Nephron progenitor cell (in vitro differentiated cells): ENCODE measurements at regions not wholly inside any gene's neighbourhood (a gene's known extent, or its start where the extent isn't known, plus 50 kb on each side); places are given as distances from the start of the nearest gene placed in this dataset.

Source experiments
- DNase-seq: peaks from one replicate; pipeline ENCODE4 v3.0.0; 2021
- H3K27ac Mint-ChIP-seq: 2 replicates; pipeline ENCODE4 v1.8.0; 2021; ENCODE audit warnings: mild to moderate bottlenecking, moderate library complexity, mixed read lengths
- H3K27me3 Mint-ChIP-seq: 2 replicates; pipeline ENCODE4 v1.8.0; 2021; ENCODE audit warnings: mild to moderate bottlenecking, low read depth, mixed read lengths; ENCODE audit not compliant: poor library complexity
- H3K36me3 Mint-ChIP-seq: 2 replicates; pipeline ENCODE4 v1.8.0; 2021; ENCODE audit warnings: low read depth, mixed read lengths
- H3K4me1 Mint-ChIP-seq: 2 replicates; pipeline ENCODE4 v1.8.0; 2021; ENCODE audit warnings: mixed read lengths
- H3K4me3 Mint-ChIP-seq: 2 replicates; pipeline ENCODE4 v1.8.0; 2021; ENCODE audit warnings: mild to moderate bottlenecking, moderate library complexity, mixed read lengths
- H3K9me3 Mint-ChIP-seq: 2 replicates; pipeline ENCODE4 v1.8.0; 2021; ENCODE audit warnings: mild to moderate bottlenecking, moderate library complexity, mixed read lengths
- TF ChIP-seq, protein P1 (sequence below): fragments of 200-600 bp; sonication (generic); IDR thresholded peaks from 2 replicates; pipeline ENCODE4 v1.5.0; 2021; ENCODE audit warnings: antibody characterized with exemption

DNA sequence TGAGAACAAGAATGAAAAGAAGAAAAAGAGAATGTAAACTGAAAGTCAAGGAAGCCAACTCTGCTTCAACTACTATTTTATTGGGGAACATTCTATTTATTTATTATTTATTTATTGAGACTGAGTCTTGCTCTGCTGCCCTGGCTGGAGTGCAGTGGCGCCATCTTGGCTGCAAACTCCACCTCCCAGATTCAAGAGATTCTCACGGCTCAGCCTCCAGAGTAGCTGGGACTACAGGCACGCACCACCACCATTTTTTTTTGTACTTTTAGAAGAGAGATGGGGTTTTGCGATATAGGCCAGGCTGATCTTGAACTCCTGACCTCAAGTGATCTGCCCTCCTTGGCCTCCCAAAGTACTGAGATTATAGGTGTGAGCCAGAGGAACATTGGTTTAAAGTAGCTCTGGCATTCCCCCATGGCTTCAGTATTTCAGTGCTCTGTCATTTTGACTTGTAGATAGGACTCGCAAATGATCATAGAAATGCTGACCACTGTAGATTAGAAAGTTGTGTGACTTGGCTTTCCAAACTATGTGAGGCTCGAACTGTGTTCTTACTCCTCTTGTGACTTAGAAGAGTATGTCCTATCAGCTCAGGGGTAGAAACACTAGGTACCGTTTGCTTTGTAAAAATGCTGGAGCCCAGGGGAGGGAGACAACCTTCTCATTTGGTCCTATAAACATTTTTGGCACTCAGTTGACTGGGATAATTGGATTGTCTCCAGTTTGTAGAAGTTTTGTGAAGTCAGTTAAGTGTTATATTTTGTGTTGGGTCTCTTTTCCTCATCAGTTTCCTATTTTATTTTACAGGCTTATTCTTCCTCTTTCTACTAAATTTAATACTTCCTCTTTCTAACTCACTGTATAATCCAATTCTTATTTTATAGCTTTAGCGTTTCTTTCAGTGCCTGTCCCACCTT lies 544.9 kb upstream of the CITED2 start:
- TF ChIP-seq, protein P1, sequence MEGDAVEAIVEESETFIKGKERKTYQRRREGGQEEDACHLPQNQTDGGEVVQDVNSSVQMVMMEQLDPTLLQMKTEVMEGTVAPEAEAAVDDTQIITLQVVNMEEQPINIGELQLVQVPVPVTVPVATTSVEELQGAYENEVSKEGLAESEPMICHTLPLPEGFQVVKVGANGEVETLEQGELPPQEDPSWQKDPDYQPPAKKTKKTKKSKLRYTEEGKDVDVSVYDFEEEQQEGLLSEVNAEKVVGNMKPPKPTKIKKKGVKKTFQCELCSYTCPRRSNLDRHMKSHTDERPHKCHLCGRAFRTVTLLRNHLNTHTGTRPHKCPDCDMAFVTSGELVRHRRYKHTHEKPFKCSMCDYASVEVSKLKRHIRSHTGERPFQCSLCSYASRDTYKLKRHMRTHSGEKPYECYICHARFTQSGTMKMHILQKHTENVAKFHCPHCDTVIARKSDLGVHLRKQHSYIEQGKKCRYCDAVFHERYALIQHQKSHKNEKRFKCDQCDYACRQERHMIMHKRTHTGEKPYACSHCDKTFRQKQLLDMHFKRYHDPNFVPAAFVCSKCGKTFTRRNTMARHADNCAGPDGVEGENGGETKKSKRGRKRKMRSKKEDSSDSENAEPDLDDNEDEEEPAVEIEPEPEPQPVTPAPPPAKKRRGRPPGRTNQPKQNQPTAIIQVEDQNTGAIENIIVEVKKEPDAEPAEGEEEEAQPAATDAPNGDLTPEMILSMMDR, result no peak
- peak overlapping the region; percentile 33 for H3K27ac Mint-ChIP-seq
- no peak overlapping the region for H3K4me3 Mint-ChIP-seq
- DNase-seq, result no peak
- peaks cover 14% of the 10 kb centered on the region for H3K9me3 Mint-ChIP-seq
- peaks cover 45% of the 10 kb centered on the region for H3K4me1 Mint-ChIP-seq
- peaks cover 7% of the 10 kb centered on the region for H3K36me3 Mint-ChIP-seq
- H3K27me3 Mint-ChIP-seq, result peaks cover under 1% of the 10 kb centered on the region

DNA sequence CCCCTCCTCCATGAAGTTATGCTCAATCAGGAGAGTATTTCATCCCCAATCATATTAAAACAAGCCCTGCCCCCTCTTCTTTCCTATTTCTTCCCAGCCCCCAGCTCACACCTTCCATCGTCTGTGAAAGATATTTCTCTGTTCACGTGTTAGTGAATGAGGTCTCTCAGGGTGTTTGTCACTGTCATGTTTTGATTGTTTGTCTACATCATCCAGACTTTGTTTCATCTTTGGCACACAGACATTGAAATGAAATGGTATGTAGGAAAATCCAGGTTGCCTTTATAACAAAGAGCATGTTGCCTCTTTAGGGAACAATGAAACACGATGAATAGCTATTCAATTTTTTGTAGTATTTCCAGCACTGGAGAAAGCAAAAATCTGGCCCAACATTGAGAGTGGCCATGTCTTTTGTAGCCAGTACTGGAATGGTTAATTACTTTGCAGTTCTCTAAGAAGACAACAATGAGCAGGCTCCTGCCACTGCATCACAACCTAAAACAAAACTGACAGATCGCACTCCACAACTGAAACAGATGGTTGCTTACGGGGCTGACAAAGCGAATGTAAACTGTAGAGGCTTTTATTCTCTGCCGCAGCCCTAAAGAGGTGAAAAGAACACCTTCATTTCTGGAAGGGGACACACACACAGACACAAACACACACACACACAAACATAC lies 543.6 kb upstream of the CITED2 start:
- H3K4me3 Mint-ChIP-seq, result peak overlapping the region; percentile 12
- peak overlapping the region; percentile 75 for H3K27ac Mint-ChIP-seq
- peaks cover 9% of the 10 kb centered on the region for H3K36me3 Mint-ChIP-seq
- H3K4me1 Mint-ChIP-seq, result peaks cover 45% of the 10 kb centered on the region
- H3K9me3 Mint-ChIP-seq, result peaks cover 16% of the 10 kb centered on the region
- TF ChIP-seq, protein P1, result no peak
- DNase-seq, result no peak
- no peaks in the 10 kb centered on the region for H3K27me3 Mint-ChIP-seq

GRCh38 chr6:139914910-139915309 lies 540.5 kb upstream of the CITED2 start:
- Mint-ChIP-seq H3K9me3 (peaks cover 37% of the 10 kb centered on the region), H3K27ac (no peak overlapping the region), H3K4me1 (peaks cover 34% of the 10 kb centered on the region), H3K4me3 (no peak overlapping the region), H3K36me3 (peaks cover 16% of the 10 kb centered on the region), H3K27me3 (no peaks in the 10 kb centered on the region)
- TF ChIP-seq, protein P1, result no peak
- DNase-seq, result no peak

- no peak overlapping the region for H3K27ac Mint-ChIP-seq
- TF ChIP-seq, protein P1, result no peak
- H3K4me1 Mint-ChIP-seq, result peaks cover 20% of the 10 kb centered on the region
- no peak for DNase-seq
- peaks cover 40% of the 10 kb centered on the region for H3K9me3 Mint-ChIP-seq
- peaks cover 18% of the 10 kb centered on the region for H3K36me3 Mint-ChIP-seq
- no peaks in the 10 kb centered on the region for H3K27me3 Mint-ChIP-seq
- no peak overlapping the region for H3K4me3 Mint-ChIP-seq
These were observed 538.4 kb upstream of the CITED2 start for GRCh38 chr6:139912735-139913400.

DNA sequence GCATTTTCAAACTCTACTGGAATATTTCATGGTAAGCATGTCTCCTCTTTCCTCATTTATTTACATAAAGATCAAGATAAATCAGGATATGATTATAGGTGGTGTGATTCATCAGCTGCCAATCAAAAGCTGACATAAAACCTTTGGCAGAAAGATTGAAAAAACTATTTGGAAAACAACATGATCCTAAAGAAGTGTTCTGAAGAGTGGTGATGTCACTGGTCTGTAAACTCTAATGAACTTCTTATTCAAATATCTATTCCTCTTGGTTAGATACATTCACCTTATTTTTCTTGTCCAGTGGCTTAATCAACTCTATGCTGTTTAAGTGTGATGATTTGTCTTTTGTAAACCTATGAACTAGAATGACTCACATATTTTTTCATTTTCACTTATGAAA lies 535.5 kb upstream of the CITED2 start:
- H3K27ac Mint-ChIP-seq, result no peak overlapping the region
- H3K27me3 Mint-ChIP-seq, result no peaks in the 10 kb centered on the region
- H3K4me1 Mint-ChIP-seq, result peaks cover 33% of the 10 kb centered on the region
- H3K9me3 Mint-ChIP-seq, result peaks cover 36% of the 10 kb centered on the region
- H3K36me3 Mint-ChIP-seq, result peaks cover 18% of the 10 kb centered on the region
- no peak overlapping the region for H3K4me3 Mint-ChIP-seq
- TF ChIP-seq, protein P1, result no peak
- DNase-seq, result no peak
